RWPE2 (cell line): ENCODE measurements at regions not wholly inside any gene's neighbourhood (a gene's known extent, or its start where the extent isn't known, plus 50 kb on each side); places are given as distances from the start of the nearest gene placed in this dataset.

Source experiments
- ATAC-seq: fragments of 200-7000 bp; cut with Tn5 transposase; 3 replicates; pipeline ENCODE4 v1.9.1; 2021; ENCODE audit warnings: low read depth
- DNase-seq: peaks from one replicate; pipeline ENCODE4 v3.0.0-alpha.2; 2020; ENCODE audit warnings: low spot score
- H3K27ac ChIP-seq: fragments of 450-650 bp; 2 replicates; pipeline ENCODE4 v1.5.1; 2017; ENCODE audit warnings: mild to moderate bottlenecking; ENCODE audit not compliant: poor library complexity, severe bottlenecking
- H3K27me3 ChIP-seq: fragments of 250-450 bp; sonication (Bioruptor Pico); 2 replicates; pipeline ENCODE4 v1.5.1; 2021; ENCODE audit warnings: mild to moderate bottlenecking, moderate library complexity; ENCODE audit not compliant: insufficient read depth, poor library complexity, severe bottlenecking
- H3K36me3 ChIP-seq: fragments of 250-450 bp; sonication (Bioruptor Pico); 2 replicates; pipeline ENCODE4 v1.5.1; 2020; ENCODE audit warnings: low read depth, mild to moderate bottlenecking, moderate library complexity
- H3K4me1 ChIP-seq: fragments of 250-450 bp; sonication (Bioruptor Pico); 2 replicates; pipeline ENCODE4 v1.5.1; 2021; ENCODE audit warnings: mild to moderate bottlenecking, moderate library complexity; ENCODE audit not compliant: insufficient read depth, poor library complexity, severe bottlenecking
- H3K4me3 ChIP-seq: fragments of 250-450 bp; sonication (Bioruptor Pico); 2 replicates; pipeline ENCODE4 v1.5.1; 2021; ENCODE audit warnings: mild to moderate bottlenecking, moderate library complexity; ENCODE audit not compliant: severe bottlenecking
- H3K9me3 ChIP-seq: fragments of 250-450 bp; sonication (Bioruptor Pico); 2 replicates; pipeline ENCODE4 v1.5.1; 2021; ENCODE audit warnings: mild to moderate bottlenecking, moderate library complexity; ENCODE audit not compliant: severe bottlenecking
- TF ChIP-seq, protein P1 (sequence below): fragments of 450-650 bp; IDR thresholded peaks from one replicate; pipeline ENCODE4 v1.5.1; 2017; ENCODE audit warnings: mild to moderate bottlenecking, moderate library complexity; ENCODE audit not compliant: poor library complexity, severe bottlenecking

DNA sequence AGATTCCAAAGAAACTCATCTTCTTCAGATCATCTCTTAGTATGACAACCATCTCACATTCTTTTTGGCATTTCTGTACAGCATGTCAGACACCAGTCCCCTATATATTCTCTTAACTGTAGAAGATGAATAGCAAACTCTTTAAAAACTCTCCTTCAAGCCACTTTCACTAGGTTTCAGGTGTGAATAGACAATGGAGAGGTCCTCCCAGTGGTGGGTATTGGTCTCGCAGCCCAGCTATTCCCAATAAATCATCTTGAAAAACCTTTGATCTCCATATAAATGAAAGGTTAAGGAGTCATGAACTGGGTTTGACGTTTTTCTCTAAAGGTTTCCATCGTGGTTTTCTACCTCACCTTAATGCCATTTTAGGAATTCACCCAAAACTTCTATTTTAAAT lies 180.0 kb downstream of the GJA1 start:
- Histone ChIP-seq H3K27me3 (no peaks in the 10 kb centered on the region), H3K4me1 (no peaks in the 10 kb centered on the region), H3K4me3 (no peak overlapping the region), H3K27ac (no peak overlapping the region), H3K36me3 (no peaks in the 10 kb centered on the region), H3K9me3 (no peaks in the 10 kb centered on the region)
- TF ChIP-seq, protein P1, sequence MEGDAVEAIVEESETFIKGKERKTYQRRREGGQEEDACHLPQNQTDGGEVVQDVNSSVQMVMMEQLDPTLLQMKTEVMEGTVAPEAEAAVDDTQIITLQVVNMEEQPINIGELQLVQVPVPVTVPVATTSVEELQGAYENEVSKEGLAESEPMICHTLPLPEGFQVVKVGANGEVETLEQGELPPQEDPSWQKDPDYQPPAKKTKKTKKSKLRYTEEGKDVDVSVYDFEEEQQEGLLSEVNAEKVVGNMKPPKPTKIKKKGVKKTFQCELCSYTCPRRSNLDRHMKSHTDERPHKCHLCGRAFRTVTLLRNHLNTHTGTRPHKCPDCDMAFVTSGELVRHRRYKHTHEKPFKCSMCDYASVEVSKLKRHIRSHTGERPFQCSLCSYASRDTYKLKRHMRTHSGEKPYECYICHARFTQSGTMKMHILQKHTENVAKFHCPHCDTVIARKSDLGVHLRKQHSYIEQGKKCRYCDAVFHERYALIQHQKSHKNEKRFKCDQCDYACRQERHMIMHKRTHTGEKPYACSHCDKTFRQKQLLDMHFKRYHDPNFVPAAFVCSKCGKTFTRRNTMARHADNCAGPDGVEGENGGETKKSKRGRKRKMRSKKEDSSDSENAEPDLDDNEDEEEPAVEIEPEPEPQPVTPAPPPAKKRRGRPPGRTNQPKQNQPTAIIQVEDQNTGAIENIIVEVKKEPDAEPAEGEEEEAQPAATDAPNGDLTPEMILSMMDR: no peak
- no peak for DNase-seq
- no peak for ATAC-seq

GRCh38 chr6:121616406-121616805 lies 181.0 kb downstream of the GJA1 start:
- Histone ChIP-seq H3K9me3 (no peaks in the 10 kb centered on the region), H3K36me3 (no peaks in the 10 kb centered on the region), H3K4me3 (no peak overlapping the region), H3K27me3 (no peaks in the 10 kb centered on the region), H3K27ac (no peak overlapping the region), H3K4me1 (no peaks in the 10 kb centered on the region)
- TF ChIP-seq, protein P1: no peak
- DNase-seq (no peak), ATAC-seq (no peak)

DNA sequence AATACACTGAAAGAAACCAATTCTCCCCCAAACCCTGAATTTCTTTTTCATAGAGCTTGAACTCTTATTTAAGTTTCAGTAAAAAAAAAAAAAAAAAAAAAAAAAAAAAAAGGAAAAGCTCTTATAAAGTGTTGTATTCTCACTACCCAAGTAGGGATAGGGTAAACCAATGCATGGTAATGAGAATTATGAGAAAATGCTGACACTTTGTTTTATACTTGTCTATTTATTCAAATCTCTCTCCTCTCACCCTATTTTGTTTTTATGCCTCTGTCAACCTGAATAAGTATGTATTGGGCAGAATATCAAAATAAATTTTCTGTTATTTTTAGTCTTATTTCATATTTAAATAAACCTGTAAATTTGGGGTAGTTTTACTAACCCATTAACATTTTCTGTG lies 181.9 kb downstream of the GJA1 start:
- H3K36me3 ChIP-seq: no peaks in the 10 kb centered on the region
- DNase-seq: no peak
- no peak for ATAC-seq
- no peak overlapping the region for H3K4me3 ChIP-seq
- H3K27me3 ChIP-seq: no peaks in the 10 kb centered on the region
- H3K9me3 ChIP-seq: no peaks in the 10 kb centered on the region
- H3K4me1 ChIP-seq: no peaks in the 10 kb centered on the region
- H3K27ac ChIP-seq: no peak overlapping the region
- TF ChIP-seq, protein P1: no peak

GRCh38 chr6:121619013-121619412 lies 183.6 kb downstream of the GJA1 start:
- H3K9me3 ChIP-seq: no peaks in the 10 kb centered on the region
- TF ChIP-seq, protein P1: no peak
- H3K27ac ChIP-seq: no peak overlapping the region
- DNase-seq (no peak), ATAC-seq (no peak)
- H3K4me1 ChIP-seq: no peaks in the 10 kb centered on the region
- H3K27me3 ChIP-seq: no peaks in the 10 kb centered on the region
- H3K4me3 ChIP-seq: no peak overlapping the region
- no peaks in the 10 kb centered on the region for H3K36me3 ChIP-seq

- no peaks in the 10 kb centered on the region for H3K4me1 ChIP-seq
- TF ChIP-seq, protein P1: no peak
- H3K36me3 ChIP-seq: no peaks in the 10 kb centered on the region
- DNase-seq: no peak
- no peaks in the 10 kb centered on the region for H3K9me3 ChIP-seq
- no peak for ATAC-seq
- no peak overlapping the region for H3K4me3 ChIP-seq
- no peak overlapping the region for H3K27ac ChIP-seq
- no peaks in the 10 kb centered on the region for H3K27me3 ChIP-seq
These were observed 184.7 kb downstream of the GJA1 start for GRCh38 chr6:121619987-121620740.
